Endothelial cell of umbilical vein (primary cell): ENCODE measurements at regions not wholly inside any gene's neighbourhood (a gene's known extent, or its start where the extent isn't known, plus 50 kb on each side); places are given as distances from the start of the nearest gene placed in this dataset.

Source experiments
- BruUV-seq: library from RNA; stranded (reverse); fragments of 400-500 nt; replicated peaks from 2 replicates; lab custom pipeline; 2021; lab: Mats Ljungman, UMichigan
- CTCF ChIA-PET: fragments of 300-600, 350-600 bp; sonication (Branson Sonifier 250); formaldehyde crosslinking; loops from one replicate; lab custom pipeline; 2021; ENCODE audit warnings: antibody characterized with exemption, inconsistent platforms; lab: Charles Lee
- POLR2A ChIA-PET: fragments of 300-600, 350-600 bp; sonication (Branson Sonifier 250); formaldehyde crosslinking; loops from one replicate; lab custom pipeline; 2021; ENCODE audit warnings: antibody characterized with exemption, inconsistent platforms; lab: Charles Lee
- DNase-seq: peaks from one replicate; pipeline ENCODE4 v3.0.0-alpha.2; 2011; ENCODE audit warnings: low read depth, low spot score
- FAIRE-seq: peaks from 2 replicates; lab custom pipeline; 2011; peaks lifted over from hg19 to GRCh38; lab: Jason Lieb, UNC
- H2AFZ ChIP-seq: 2 replicates; pipeline ENCODE4 v1.6.0; 2012; ENCODE audit warnings: low read depth, low read length, control low read depth, inconsistent platforms
- H3K27ac ChIP-seq: 2 replicates; pipeline ENCODE4 v1.5.1; 2011; ENCODE audit warnings: low read depth, mild to moderate bottlenecking, control low read depth, low read length, moderate library complexity; ENCODE audit not compliant: insufficient read depth
- H3K27me3 ChIP-seq, 2 experiments: 2 replicates each; pipeline versions ENCODE4 v1.6.0 to v1.6.1; 2011; ENCODE audit warnings: low read length in 2 of 2, mixed read lengths in 1 of 2; ENCODE audit not compliant: control insufficient read depth in 2 of 2, insufficient read depth in 2 of 2
- H3K36me3 ChIP-seq, 2 experiments: 2 replicates in 1 of 2; 3 replicates in 1 of 2; pipeline ENCODE4 v1.5.1; 2011; ENCODE audit warnings: low read length in 2 of 2, mild to moderate bottlenecking in 1 of 2, moderate library complexity in 1 of 2; ENCODE audit not compliant: control insufficient read depth in 2 of 2, insufficient read depth in 2 of 2; ENCODE audit errors: extremely low read depth in 1 of 2
- H3K4me1 ChIP-seq: 3 replicates; pipeline ENCODE4 v1.5.1; 2011; ENCODE audit warnings: mild to moderate bottlenecking, low read length; ENCODE audit not compliant: control insufficient read depth, insufficient read depth; ENCODE audit errors: extremely low read depth
- H3K4me2 ChIP-seq: 2 replicates; pipeline ENCODE4 v1.6.1; 2011; ENCODE audit warnings: low read length, control low read depth, mixed read lengths; ENCODE audit not compliant: insufficient read depth
- H3K4me3 ChIP-seq, 3 experiments: fragments of 200-600 bp in 1 of 3; sonication (generic), shearing (Covaris generic) in 1 of 3; replicated peaks in 1 of 3; 2 replicates each; pipeline ENCODE4 v1.5.1; 2011 to 2016; ENCODE audit warnings: control low read depth in 3 of 3, low read length in 3 of 3, mild to moderate bottlenecking in 2 of 3, inconsistent platforms in 1 of 3, low read depth in 1 of 3, moderate library complexity in 1 of 3; ENCODE audit not compliant: insufficient read depth in 1 of 3
- H3K79me2 ChIP-seq: 2 replicates; pipeline ENCODE4 v1.6.0; 2012; ENCODE audit warnings: low read length, inconsistent platforms; ENCODE audit not compliant: control insufficient read depth, insufficient read depth
- H3K9ac ChIP-seq: replicated peaks from 2 replicates; pipeline ENCODE3; 2011; ENCODE audit warnings: low read length, control low read depth; ENCODE audit not compliant: insufficient read depth; ENCODE audit errors: extremely low read depth
- H3K9me1 ChIP-seq: replicated peaks from 3 replicates; pipeline ENCODE4 v1.6.0; 2011; ENCODE audit warnings: mild to moderate bottlenecking, low read length; ENCODE audit not compliant: control insufficient read depth, insufficient read depth; ENCODE audit errors: extremely low read depth
- H3K9me3 ChIP-seq: replicated peaks from 2 replicates; pipeline ENCODE4 v1.5.1; 2012; ENCODE audit warnings: low read length, inconsistent platforms; ENCODE audit not compliant: control insufficient read depth, insufficient read depth
- H4K20me1 ChIP-seq: replicated peaks from 2 replicates; pipeline ENCODE3; 2011; ENCODE audit warnings: mild to moderate bottlenecking, low read length; ENCODE audit not compliant: control insufficient read depth, insufficient read depth; ENCODE audit errors: extremely low read depth
- EZH2 ChIP-seq: IDR thresholded peaks from 2 replicates; pipeline ENCODE4 v1.6.1; 2012; ENCODE audit warnings: borderline replicate concordance, low read depth, mild to moderate bottlenecking, moderate library complexity, low read length, inconsistent platforms; ENCODE audit not compliant: severe bottlenecking
- FOS ChIP-seq: IDR thresholded peaks from 2 replicates; pipeline ENCODE4 v1.6.1; 2011; ENCODE audit warnings: mild to moderate bottlenecking, low read length, moderate library complexity, borderline replicate concordance; ENCODE audit not compliant: insufficient read depth
- GATA2 ChIP-seq: IDR thresholded peaks from 2 replicates; pipeline ENCODE4 v1.7.0; 2011; ENCODE audit warnings: low read depth, mild to moderate bottlenecking, moderate library complexity, mixed read lengths, low read length; ENCODE audit not compliant: insufficient read length, insufficient read depth
- JUN ChIP-seq: IDR thresholded peaks from 2 replicates; pipeline ENCODE4 v1.6.1; 2011; ENCODE audit warnings: borderline replicate concordance, low read depth; ENCODE audit not compliant: insufficient read length, insufficient read depth
- MYC ChIP-seq: IDR thresholded peaks from one replicate; pipeline ENCODE4 v1.6.1; 2011; ENCODE audit warnings: mild to moderate bottlenecking, low read depth, low read length
- POLR2AphosphoS5 ChIP-seq: IDR thresholded peaks from 2 replicates; pipeline ENCODE4 v1.6.1; 2012; ENCODE audit warnings: low read depth, mild to moderate bottlenecking, control low read depth, low read length, moderate library complexity; ENCODE audit not compliant: insufficient read depth
- dilution Hi-C: fragments of 300-500 bp; cut with MboI; formaldehyde crosslinking; loops from one replicate; pipeline ENCODE4 v1.15.0; 2019; ENCODE audit warnings: low sequenced_read_pairs; ENCODE audit not compliant: extremely low pct_ligation_motif_present
- intact Hi-C: fragments of 100-400 bp; cut with micrococcal nuclease; formaldehyde crosslinking; loops from one replicate; pipeline ENCODE4 v1.10.0; 2022
- TF ChIP-seq, protein P1 (sequence below): IDR thresholded peaks from 2 replicates; pipeline ENCODE4 v1.6.1; 2011; ENCODE audit not compliant: insufficient read depth, insufficient read length
- TF ChIP-seq, protein P2 (sequence below), 2 donors: IDR thresholded peaks; 1 replicate in 1 of 2; 2 replicates in 1 of 2; pipeline ENCODE4 v1.5.1; 2011; ENCODE audit warnings: low read length in 2 of 2, mild to moderate bottlenecking in 2 of 2, moderate library complexity in 2 of 2, control low read depth in 1 of 2, inconsistent platforms in 1 of 2, low read depth in 1 of 2; ENCODE audit not compliant: insufficient read depth in 1 of 2; ENCODE audit errors: extremely low read depth in 1 of 2

DNA sequence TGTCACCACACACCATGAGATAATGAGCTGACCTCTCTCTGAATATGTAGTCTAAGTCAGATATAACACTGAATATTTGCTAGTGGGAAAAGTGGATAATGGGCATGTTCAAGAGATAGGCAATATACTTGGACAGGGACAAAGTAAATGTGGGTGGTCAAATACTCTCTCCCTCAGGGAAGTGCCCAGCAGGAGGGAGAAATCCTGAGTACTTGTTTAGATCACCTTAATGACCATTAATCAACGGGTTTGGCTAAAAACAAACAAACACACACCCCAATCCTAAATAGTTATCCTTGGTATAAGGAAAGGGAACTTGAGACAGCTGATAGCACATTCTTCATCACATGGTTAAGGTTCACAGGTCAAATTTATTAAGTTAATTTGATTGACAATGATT, 933.5 kb downstream of the C4orf33 start:
- Histone ChIP-seq H3K4me3 (no peak overlapping the region), H3K9me1 (no peaks in the 10 kb centered on the region), H3K4me1 (no peaks in the 10 kb centered on the region), H3K9ac (no peak overlapping the region), H3K79me2 (no peaks in the 10 kb centered on the region), H4K20me1 (no peaks in the 10 kb centered on the region), H3K4me2 (no peak overlapping the region), H3K9me3 (no peaks in the 10 kb centered on the region), H3K36me3 (no peaks in the 10 kb centered on the region), H3K27me3 (no peaks in the 10 kb centered on the region), H2AFZ (no peak overlapping the region), H3K27ac (no peak overlapping the region)
- BruUV-seq: no TSS peak
- DNase-seq: no peak
- ChIA-PET POLR2A (no interaction called here), CTCF (no interaction called here)
- no peak for FAIRE-seq
- TF ChIP-seq FOS (no peak), JUN (no peak), MYC (no peak), POLR2AphosphoS5 (no peak), EZH2 (no peak), GATA2 (no peak)
- TF ChIP-seq, protein P1, sequence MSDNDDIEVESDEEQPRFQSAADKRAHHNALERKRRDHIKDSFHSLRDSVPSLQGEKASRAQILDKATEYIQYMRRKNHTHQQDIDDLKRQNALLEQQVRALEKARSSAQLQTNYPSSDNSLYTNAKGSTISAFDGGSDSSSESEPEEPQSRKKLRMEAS: no peak
- TF ChIP-seq, protein P2, sequence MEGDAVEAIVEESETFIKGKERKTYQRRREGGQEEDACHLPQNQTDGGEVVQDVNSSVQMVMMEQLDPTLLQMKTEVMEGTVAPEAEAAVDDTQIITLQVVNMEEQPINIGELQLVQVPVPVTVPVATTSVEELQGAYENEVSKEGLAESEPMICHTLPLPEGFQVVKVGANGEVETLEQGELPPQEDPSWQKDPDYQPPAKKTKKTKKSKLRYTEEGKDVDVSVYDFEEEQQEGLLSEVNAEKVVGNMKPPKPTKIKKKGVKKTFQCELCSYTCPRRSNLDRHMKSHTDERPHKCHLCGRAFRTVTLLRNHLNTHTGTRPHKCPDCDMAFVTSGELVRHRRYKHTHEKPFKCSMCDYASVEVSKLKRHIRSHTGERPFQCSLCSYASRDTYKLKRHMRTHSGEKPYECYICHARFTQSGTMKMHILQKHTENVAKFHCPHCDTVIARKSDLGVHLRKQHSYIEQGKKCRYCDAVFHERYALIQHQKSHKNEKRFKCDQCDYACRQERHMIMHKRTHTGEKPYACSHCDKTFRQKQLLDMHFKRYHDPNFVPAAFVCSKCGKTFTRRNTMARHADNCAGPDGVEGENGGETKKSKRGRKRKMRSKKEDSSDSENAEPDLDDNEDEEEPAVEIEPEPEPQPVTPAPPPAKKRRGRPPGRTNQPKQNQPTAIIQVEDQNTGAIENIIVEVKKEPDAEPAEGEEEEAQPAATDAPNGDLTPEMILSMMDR (IDR thresholded peaks at IDR 0.05; ENCODE audit: extremely low read depth in 1 of 2, insufficient read depth in 1 of 2, low read depth in 1 of 2, low read length in 2 of 2): no peak
- dilution Hi-C loops (no loop called here), intact Hi-C loops (no loop called here)
